Muscle layer of colon (tissue), 2 donors: ENCODE measurements at regions not wholly inside any gene's neighbourhood (a gene's known extent, or its start where the extent isn't known, plus 50 kb on each side); places are given as distances from the start of the nearest gene placed in this dataset.

Source experiments
- H3K27ac ChIP-seq: one replicate; pipeline ENCODE4 v1.7.0; 2013; ENCODE audit warnings: low read depth, mild to moderate bottlenecking, low read length, moderate library complexity
- H3K27me3 ChIP-seq, 2 donors: one replicate each; pipeline ENCODE4 v1.7.0; 2013; ENCODE audit warnings: low read length in 2 of 2, mild to moderate bottlenecking in 2 of 2; ENCODE audit not compliant: insufficient read depth in 2 of 2, control insufficient read depth in 1 of 2
- H3K36me3 ChIP-seq: one replicate; pipeline ENCODE4 v1.7.0; 2013; ENCODE audit warnings: mild to moderate bottlenecking, low read length; ENCODE audit not compliant: insufficient read depth
- H3K4me1 ChIP-seq: one replicate; pipeline ENCODE4 v1.7.0; 2013; ENCODE audit warnings: mild to moderate bottlenecking, low read length; ENCODE audit not compliant: insufficient read depth
- H3K4me3 ChIP-seq, 2 donors: one replicate each; pipeline ENCODE4 v1.7.0; 2013; ENCODE audit warnings: low read length in 2 of 2, low read depth in 1 of 2, mild to moderate bottlenecking in 1 of 2, moderate library complexity in 1 of 2
- H3K9ac ChIP-seq: one replicate; pipeline ENCODE4 v1.7.0; 2013; ENCODE audit warnings: low read length
- H3K9me3 ChIP-seq: one replicate; pipeline ENCODE4 v1.7.0; 2013; ENCODE audit warnings: mild to moderate bottlenecking, low read length
- donor health status: abdominal sarcoma.
- donor health status: Adenocarcinoma of cecum.

DNA sequence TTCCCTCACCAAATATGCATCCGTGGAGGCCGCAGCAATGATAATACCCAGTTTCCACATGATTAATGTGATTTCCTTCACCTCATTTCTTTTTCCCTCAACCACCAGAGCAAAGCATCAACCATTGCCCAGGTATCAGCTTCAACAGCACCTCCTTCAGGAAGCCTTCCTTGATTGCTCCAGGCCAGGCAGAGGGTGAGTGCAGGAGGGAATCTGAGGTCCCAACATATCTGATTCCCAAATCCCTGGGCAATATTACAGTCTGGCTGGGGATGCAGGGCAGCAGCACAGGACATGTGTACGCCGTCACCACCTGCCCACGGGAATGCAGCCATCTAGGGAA lies 142.4 kb upstream of the MYCN start:
- Histone ChIP-seq H3K9me3 (no peaks in the 10 kb centered on the region), H3K27me3 (no peaks in the 10 kb centered on the region), H3K9ac (no peak overlapping the region), H3K4me1 (peaks cover 8% of the 10 kb centered on the region), H3K36me3 (no peaks in the 10 kb centered on the region), H3K27ac (no peak overlapping the region), H3K4me3 (no peak overlapping the region)

- no peaks in the 10 kb centered on the region for H3K36me3 ChIP-seq
- no peaks in the 10 kb centered on the region for H3K9me3 ChIP-seq
- H3K9ac ChIP-seq: no peak overlapping the region
- H3K4me1 ChIP-seq: peaks cover 8% of the 10 kb centered on the region
- no peaks in the 10 kb centered on the region for H3K27me3 ChIP-seq
- H3K4me3 ChIP-seq: no peak overlapping the region
- no peak overlapping the region for H3K27ac ChIP-seq
These were observed 141.5 kb upstream of the MYCN start for GRCh38 chr2:15798701-15799431.

DNA sequence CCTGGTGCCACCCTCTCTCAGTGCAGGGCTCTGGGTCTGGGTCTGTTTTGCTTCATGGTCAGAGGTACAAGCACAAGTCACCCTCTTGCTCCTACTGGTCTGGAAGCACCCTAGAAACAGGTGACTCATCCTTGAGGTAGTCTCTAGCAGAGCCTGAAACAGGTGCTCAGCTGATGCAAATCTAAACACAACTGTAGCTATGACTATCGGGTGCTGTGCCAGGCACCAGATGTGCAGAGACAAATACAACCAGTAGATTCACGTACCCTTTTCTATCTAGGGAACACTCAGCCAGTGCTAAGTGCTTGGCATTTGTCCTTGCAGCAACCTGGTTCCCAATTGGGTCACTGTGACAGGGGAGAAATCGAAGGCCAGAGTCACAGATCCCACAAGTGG lies 140.9 kb upstream of the MYCN start:
- H3K36me3 ChIP-seq: no peaks in the 10 kb centered on the region
- peaks cover 8% of the 10 kb centered on the region for H3K4me1 ChIP-seq
- H3K9me3 ChIP-seq: no peaks in the 10 kb centered on the region
- no peak overlapping the region for H3K27ac ChIP-seq
- H3K4me3 ChIP-seq: no peak overlapping the region
- H3K9ac ChIP-seq: no peak overlapping the region
- H3K27me3 ChIP-seq: no peaks in the 10 kb centered on the region

DNA sequence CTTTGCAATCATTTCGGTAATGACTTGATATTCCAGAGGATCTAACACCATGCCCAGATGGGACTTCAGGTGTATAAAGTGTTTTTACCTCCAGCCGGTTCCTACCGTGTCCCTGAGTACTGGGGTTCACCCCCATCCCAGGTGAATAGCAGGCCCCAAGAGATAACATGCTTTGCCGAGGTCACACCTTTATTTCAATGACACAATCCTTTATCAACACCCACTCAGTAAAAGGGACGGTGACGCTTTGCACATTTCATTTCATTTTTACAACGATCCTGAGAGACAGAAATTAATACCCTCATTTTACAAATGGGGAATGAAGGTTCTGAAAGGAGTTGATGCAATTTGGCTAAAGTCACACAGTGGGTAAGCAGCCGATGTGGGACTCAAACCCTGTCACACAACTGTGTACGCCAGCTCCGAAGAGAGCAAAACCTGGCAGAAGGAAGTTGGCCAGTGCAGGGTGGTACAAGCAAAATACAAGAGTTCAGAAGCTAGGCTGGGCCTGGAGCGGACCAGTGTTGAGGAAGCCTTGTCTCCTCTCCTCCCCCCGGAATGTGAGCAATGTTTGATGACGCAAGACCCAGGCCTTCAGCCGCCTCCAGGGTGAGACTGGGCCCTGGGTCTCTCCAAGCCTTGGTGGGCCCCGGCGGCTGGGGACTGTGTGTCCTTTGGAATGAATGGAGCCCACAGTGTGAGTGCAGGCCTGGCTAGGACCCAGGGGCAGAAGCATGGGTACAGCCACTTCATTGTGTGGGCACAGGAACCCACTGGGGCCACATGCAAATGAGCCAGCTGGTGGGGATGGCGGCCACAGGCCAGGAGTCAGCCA lies 139.6 kb upstream of the MYCN start:
- Histone ChIP-seq H3K27ac (no peak overlapping the region), H3K4me3 (no peak overlapping the region), H3K4me1 (no peaks in the 10 kb centered on the region), H3K27me3 (no peaks in the 10 kb centered on the region), H3K9me3 (no peaks in the 10 kb centered on the region), H3K36me3 (no peaks in the 10 kb centered on the region), H3K9ac (no peak overlapping the region)

- H3K9me3 ChIP-seq: no peaks in the 10 kb centered on the region
- no peak overlapping the region for H3K4me3 ChIP-seq
- no peak overlapping the region for H3K9ac ChIP-seq
- H3K36me3 ChIP-seq: no peaks in the 10 kb centered on the region
- no peaks in the 10 kb centered on the region for H3K27me3 ChIP-seq
- no peaks in the 10 kb centered on the region for H3K4me1 ChIP-seq
- H3K27ac ChIP-seq: no peak overlapping the region
These were observed 138.9 kb upstream of the MYCN start for GRCh38 chr2:15801439-15801838.

DNA sequence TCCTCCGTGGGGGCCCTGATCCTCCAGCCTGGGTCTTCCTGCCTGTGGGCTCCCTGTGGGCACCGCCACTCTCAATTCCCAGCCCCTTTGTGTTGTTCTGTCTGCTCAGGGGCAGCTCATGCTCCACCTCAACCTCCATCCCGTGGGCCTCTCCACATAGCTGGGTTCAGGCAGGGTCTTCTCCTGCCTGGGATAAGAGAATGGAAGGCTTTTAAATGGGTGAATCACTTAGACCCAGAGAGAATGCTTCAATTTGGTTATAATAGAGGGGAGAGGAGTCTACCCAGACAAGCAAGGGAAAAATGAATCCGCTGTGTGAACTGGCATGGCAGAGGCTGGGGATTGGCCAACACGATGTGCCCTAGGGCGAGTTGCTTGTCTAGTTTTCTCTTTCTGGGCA lies 138.4 kb upstream of the MYCN start:
- Histone ChIP-seq H3K36me3 (no peaks in the 10 kb centered on the region), H3K4me3 (no peak overlapping the region), H3K4me1 (no peaks in the 10 kb centered on the region), H3K9ac (no peak overlapping the region), H3K27me3 (no peaks in the 10 kb centered on the region), H3K27ac (no peak overlapping the region), H3K9me3 (no peaks in the 10 kb centered on the region)

DNA sequence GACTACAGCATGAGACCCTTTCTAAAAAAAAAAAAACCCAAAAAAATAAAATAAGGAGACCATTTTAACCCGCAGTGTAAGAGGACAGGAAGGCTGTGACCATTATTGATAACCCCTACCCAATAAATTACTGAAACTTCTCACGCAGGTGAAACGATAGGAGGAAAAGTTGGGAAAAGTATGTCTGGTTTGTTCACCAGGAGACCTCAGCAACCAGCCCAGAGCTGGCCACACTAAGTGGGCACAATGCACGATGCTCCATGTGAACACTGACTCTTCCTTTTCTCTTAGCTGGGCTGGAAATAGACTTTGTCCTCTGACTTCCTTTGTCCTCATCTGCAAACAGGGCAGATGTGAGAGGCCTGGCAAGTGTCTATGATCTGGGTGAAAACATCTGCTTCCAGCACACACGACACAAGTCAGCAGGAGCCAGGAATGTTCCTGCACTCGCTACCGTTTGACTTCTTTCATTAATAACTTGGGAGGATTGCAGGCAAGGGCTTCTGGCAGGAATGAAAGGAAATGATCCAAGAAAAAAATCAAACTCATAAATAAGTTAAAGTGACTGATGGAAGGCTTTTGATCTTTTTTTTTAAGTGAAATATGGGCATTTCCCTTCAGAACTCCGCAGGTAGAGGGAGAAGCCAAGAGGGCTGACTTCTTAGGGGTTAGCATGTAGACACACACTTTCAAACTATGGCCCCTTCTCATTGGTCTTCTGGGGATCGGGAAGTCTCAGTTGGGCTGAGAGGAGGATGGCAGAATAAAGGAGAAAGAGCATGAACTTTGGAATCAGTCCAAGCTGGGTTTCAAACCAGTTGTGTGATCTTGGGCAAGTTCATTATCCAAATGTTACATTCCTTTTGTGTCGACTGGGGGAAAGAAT lies 137.4 kb upstream of the MYCN start:
- no peak overlapping the region for H3K4me3 ChIP-seq
- no peaks in the 10 kb centered on the region for H3K4me1 ChIP-seq
- no peak overlapping the region for H3K9ac ChIP-seq
- no peaks in the 10 kb centered on the region for H3K9me3 ChIP-seq
- no peaks in the 10 kb centered on the region for H3K27me3 ChIP-seq
- no peak overlapping the region for H3K27ac ChIP-seq
- H3K36me3 ChIP-seq: no peaks in the 10 kb centered on the region

- Histone ChIP-seq H3K4me1 (no peaks in the 10 kb centered on the region), H3K36me3 (no peaks in the 10 kb centered on the region), H3K9me3 (no peaks in the 10 kb centered on the region), H3K27ac (no peak overlapping the region), H3K27me3 (no peaks in the 10 kb centered on the region), H3K4me3 (no peak overlapping the region), H3K9ac (no peak overlapping the region)
These were observed 136.7 kb upstream of the MYCN start for GRCh38 chr2:15803543-15804245.

- H3K27ac ChIP-seq: no peak overlapping the region
- H3K4me1 ChIP-seq: no peaks in the 10 kb centered on the region
- H3K4me3 ChIP-seq: no peak overlapping the region
- H3K27me3 ChIP-seq: no peaks in the 10 kb centered on the region
- no peaks in the 10 kb centered on the region for H3K36me3 ChIP-seq
- no peak overlapping the region for H3K9ac ChIP-seq
- H3K9me3 ChIP-seq: no peaks in the 10 kb centered on the region
These were observed 136.1 kb upstream of the MYCN start for GRCh38 chr2:15804246-15804619.

DNA sequence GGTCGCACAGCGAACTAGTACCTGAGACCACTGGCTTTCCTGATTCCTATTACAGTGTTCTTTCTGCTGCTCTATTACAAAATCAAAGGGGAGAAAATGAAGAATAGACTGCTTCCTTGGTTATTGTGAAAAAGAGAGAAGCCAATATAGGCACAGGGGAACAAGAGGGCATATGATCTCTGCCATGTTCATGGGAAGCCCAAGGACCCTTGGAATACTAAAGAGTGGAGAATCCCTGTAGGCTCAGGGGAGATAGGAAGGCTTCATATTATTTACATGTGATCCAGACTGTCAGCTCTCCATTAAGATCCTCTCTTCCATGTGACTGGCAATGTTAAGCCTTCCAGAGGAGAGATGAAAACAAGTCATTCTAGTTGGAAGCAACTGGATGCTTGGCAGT lies 135.7 kb upstream of the MYCN start:
- Histone ChIP-seq H3K27ac (no peak overlapping the region), H3K9me3 (no peaks in the 10 kb centered on the region), H3K4me3 (no peak overlapping the region), H3K27me3 (no peaks in the 10 kb centered on the region), H3K36me3 (no peaks in the 10 kb centered on the region), H3K4me1 (no peaks in the 10 kb centered on the region), H3K9ac (no peak overlapping the region)

DNA sequence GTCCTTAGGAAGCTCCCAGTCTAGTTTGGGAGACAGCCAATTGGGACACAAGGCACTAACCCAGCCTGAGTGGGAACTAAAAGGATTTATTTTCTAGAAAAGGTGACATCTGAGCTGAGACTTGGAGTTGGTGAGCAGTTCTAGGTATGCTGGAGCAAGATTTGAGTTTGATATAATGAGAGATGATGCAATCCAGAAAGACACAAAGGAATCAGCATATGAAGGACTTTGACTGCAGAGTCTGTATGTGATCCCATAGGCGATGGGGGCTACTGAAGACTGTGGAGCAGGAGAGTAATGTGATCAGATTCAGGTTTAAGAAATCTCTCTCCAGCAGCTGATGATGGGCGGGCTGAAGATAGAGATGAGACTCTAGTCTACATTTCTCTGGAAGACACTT lies 135.1 kb upstream of the MYCN start:
- H3K27ac ChIP-seq: no peak overlapping the region
- H3K4me1 ChIP-seq: no peaks in the 10 kb centered on the region
- no peak overlapping the region for H3K9ac ChIP-seq
- no peak overlapping the region for H3K4me3 ChIP-seq
- H3K36me3 ChIP-seq: no peaks in the 10 kb centered on the region
- H3K9me3 ChIP-seq: no peaks in the 10 kb centered on the region
- no peaks in the 10 kb centered on the region for H3K27me3 ChIP-seq
